H1 (cell line): ENCODE measurements at regions not wholly inside any gene's neighbourhood (a gene's known extent, or its start where the extent isn't known, plus 50 kb on each side); places are given as distances from the start of the nearest gene placed in this dataset.

Source experiments
- ASH2L ChIP-seq: fragments of 200-600, 300-600 bp; sonication (generic); IDR thresholded peaks from one replicate; pipeline ENCODE4 v1.7.1; 2017; ENCODE audit warnings: low read length
- POLR2A ChIP-seq, 2 experiments: IDR thresholded peaks; 1 replicate in 1 of 2; 2 replicates in 1 of 2; pipeline ENCODE4 v1.6.1; 2011; ENCODE audit warnings: low read depth in 2 of 2, low read length in 2 of 2, mild to moderate bottlenecking in 2 of 2; ENCODE audit errors: control extremely low read depth in 1 of 2

DNA sequence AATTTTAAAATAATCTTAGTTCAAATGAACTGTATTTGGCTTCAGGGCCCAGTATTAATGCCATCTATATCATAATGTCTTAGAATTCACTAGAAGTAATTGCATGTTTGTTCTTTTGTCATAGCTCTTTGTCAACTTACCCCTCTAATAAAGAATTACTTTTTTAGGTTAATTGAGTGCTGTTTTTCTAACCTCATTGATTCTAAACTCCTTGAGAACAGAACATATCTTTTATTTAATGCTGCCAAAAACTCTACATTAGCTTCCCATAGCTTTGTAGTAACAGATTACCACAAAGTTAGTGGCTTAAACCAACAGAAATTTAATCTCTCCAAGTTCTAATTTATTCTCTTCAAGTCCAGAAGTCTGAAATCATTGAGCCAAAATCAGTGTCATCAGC is 242.4 kb downstream of the LURAP1L start:
- TF ChIP-seq ASH2L (no peak), POLR2A (IDR thresholded peaks at IDR 0.05; ENCODE audit: control extremely low read depth in 1 of 2, low read depth in 2 of 2, low read length in 2 of 2) (no peak)
